HL-60 (cell line): ENCODE measurements at regions not wholly inside any gene's neighbourhood (a gene's known extent, or its start where the extent isn't known, plus 50 kb on each side); places are given as distances from the start of the nearest gene placed in this dataset.

ENCODE experiments used
- CTCF ChIP-seq: IDR thresholded peaks from one replicate; pipeline ENCODE4 v1.5.1; 2011; ENCODE audit warnings: low read length, control low read depth, inconsistent platforms; ENCODE audit not compliant: insufficient read depth
- POLR2AphosphoS5 ChIP-seq: IDR thresholded peaks from 2 replicates; pipeline ENCODE4 v1.6.1; 2012; ENCODE audit warnings: low read depth

GRCh38 chrX:38879631-38880220, 78.5 kb downstream of the MID1IP1 start:
- no peak for TF ChIP-seq CTCF
- TF ChIP-seq POLR2AphosphoS5, result peak; percentile 71
